IMR-90 (cell line): ENCODE measurements at regions not wholly inside any gene's neighbourhood (a gene's known extent, or its start where the extent isn't known, plus 50 kb on each side); places are given as distances from the start of the nearest gene placed in this dataset.

ENCODE experiments used
- BHLHE40 ChIP-seq: fragments of 150-350 bp; IDR thresholded peaks from 2 replicates; pipeline ENCODE4 v1.6.1; 2016; ENCODE audit warnings: mild to moderate bottlenecking, low read depth, low read length
- CEBPB ChIP-seq: IDR thresholded peaks from 2 replicates; pipeline ENCODE4 v1.6.1; 2012; ENCODE audit warnings: low read depth, low read length, improper control_type of control experiment
- FOS ChIP-seq: fragments of 150-350 bp; IDR thresholded peaks from 2 replicates; pipeline ENCODE4 v1.6.1; 2016; ENCODE audit warnings: low read depth, low read length
- MAZ ChIP-seq: IDR thresholded peaks from 2 replicates; pipeline ENCODE4 v1.6.1; 2012; ENCODE audit warnings: low read depth, mild to moderate bottlenecking, low read length, improper control_type of control experiment, moderate library complexity, borderline replicate concordance
- MXI1 ChIP-seq: IDR thresholded peaks from 2 replicates; pipeline ENCODE4 v1.6.1; 2012; ENCODE audit warnings: low read depth, mild to moderate bottlenecking, low read length, moderate library complexity, borderline replicate concordance
- NFE2L2 ChIP-seq: fragments of 150-350 bp; IDR thresholded peaks from 2 replicates; pipeline ENCODE4 v1.6.1; 2016; ENCODE audit warnings: low read depth, mild to moderate bottlenecking, low read length
- POLR2A ChIP-seq: IDR thresholded peaks from 2 replicates; pipeline ENCODE4 v1.6.1; 2012; ENCODE audit warnings: mild to moderate bottlenecking, low read depth, low read length
- RAD21 ChIP-seq: IDR thresholded peaks from 2 replicates; pipeline ENCODE4 v1.6.1; 2012; ENCODE audit warnings: low read length, improper control_type of control experiment
- RCOR1 ChIP-seq: IDR thresholded peaks from 2 replicates; pipeline ENCODE4 v1.6.1; 2012; ENCODE audit warnings: mild to moderate bottlenecking, low read length, improper control_type of control experiment; ENCODE audit not compliant: insufficient replicate concordance
- SMC3 ChIP-seq: fragments of 150-350 bp; IDR thresholded peaks from 2 replicates; pipeline ENCODE4 v1.6.1; 2016; ENCODE audit warnings: low read depth, mild to moderate bottlenecking, antibody characterized with exemption, low read length, moderate library complexity
- TF ChIP-seq, protein P1 (sequence below): conservative IDR thresholded peaks from 2 replicates; pipeline ENCODE4 v1.5.1; 2012; ENCODE audit warnings: mild to moderate bottlenecking, low read depth, low read length, improper control_type of control experiment
- TF ChIP-seq, protein P2 (sequence below): fragments of 150-350 bp; IDR thresholded peaks from 2 replicates; pipeline ENCODE4 v1.6.1; 2016; ENCODE audit warnings: low read depth, mild to moderate bottlenecking, low read length, moderate library complexity, borderline replicate concordance

DNA sequence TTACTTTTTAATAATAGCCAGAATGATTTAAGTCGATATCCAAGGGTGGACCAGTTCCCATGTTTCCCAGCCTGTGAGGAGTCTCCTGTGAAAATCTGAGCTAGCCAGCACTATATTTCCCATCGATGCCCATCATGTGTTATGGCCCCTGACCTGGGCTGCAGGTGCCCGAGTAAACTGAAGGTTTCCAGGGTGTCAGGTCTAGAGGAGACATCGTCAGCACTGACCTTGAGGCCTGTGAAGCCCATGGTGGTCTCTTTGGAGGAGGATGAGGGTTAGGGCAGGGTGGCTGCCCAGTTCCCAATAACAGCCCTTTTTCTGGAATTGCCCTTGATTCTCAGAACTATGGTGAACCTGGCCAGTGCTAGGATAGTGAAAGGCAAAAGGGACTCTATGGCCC lies 63.0 kb upstream of the TOP1 start:
- TF ChIP-seq RCOR1 (no peak), BHLHE40 (no peak), POLR2A (no peak), RAD21 (no peak), CEBPB (no peak), MXI1 (no peak), FOS (no peak), NFE2L2 (no peak), MAZ (no peak), SMC3 (no peak)
- TF ChIP-seq, protein P1, sequence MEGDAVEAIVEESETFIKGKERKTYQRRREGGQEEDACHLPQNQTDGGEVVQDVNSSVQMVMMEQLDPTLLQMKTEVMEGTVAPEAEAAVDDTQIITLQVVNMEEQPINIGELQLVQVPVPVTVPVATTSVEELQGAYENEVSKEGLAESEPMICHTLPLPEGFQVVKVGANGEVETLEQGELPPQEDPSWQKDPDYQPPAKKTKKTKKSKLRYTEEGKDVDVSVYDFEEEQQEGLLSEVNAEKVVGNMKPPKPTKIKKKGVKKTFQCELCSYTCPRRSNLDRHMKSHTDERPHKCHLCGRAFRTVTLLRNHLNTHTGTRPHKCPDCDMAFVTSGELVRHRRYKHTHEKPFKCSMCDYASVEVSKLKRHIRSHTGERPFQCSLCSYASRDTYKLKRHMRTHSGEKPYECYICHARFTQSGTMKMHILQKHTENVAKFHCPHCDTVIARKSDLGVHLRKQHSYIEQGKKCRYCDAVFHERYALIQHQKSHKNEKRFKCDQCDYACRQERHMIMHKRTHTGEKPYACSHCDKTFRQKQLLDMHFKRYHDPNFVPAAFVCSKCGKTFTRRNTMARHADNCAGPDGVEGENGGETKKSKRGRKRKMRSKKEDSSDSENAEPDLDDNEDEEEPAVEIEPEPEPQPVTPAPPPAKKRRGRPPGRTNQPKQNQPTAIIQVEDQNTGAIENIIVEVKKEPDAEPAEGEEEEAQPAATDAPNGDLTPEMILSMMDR, result no peak
- TF ChIP-seq, protein P2, sequence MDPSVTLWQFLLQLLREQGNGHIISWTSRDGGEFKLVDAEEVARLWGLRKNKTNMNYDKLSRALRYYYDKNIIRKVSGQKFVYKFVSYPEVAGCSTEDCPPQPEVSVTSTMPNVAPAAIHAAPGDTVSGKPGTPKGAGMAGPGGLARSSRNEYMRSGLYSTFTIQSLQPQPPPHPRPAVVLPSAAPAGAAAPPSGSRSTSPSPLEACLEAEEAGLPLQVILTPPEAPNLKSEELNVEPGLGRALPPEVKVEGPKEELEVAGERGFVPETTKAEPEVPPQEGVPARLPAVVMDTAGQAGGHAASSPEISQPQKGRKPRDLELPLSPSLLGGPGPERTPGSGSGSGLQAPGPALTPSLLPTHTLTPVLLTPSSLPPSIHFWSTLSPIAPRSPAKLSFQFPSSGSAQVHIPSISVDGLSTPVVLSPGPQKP, result no peak
